Thoracic aorta (tissue), 2 donors: ENCODE measurements at regions not wholly inside any gene's neighbourhood (a gene's known extent, or its start where the extent isn't known, plus 50 kb on each side); places are given as distances from the start of the nearest gene placed in this dataset.

Experiments
- ATAC-seq: fragments of 150-250 bp; one replicate; pipeline ENCODE4 v1.8.0; 2017; ENCODE audit warnings: low read depth; ENCODE audit not compliant: insufficient number of reproducible peaks, low FRiP score
- DNase-seq: peaks from one replicate; pipeline ENCODE4 v3.0.0-alpha.2; 2020; ENCODE audit warnings: low spot score
- H3K27ac ChIP-seq, 2 donors: fragments of 200-600 bp; sonication (generic); 1 replicate in 1 of 2; 2 replicates in 1 of 2; pipeline ENCODE4 v1.5.1; 2016; ENCODE audit warnings: mild to moderate bottlenecking in 2 of 2, moderate library complexity in 2 of 2
- H3K27me3 ChIP-seq: fragments of 200-600 bp; sonication (generic); replicated peaks from 2 replicates; pipeline ENCODE4 v1.6.0; 2016; ENCODE audit warnings: mild to moderate bottlenecking; ENCODE audit not compliant: insufficient read depth
- H3K36me3 ChIP-seq: fragments of 200-600 bp; sonication (generic); one replicate; pipeline ENCODE4 v1.5.1; 2016
- H3K4me1 ChIP-seq, 2 donors: fragments of 200-600 bp; sonication (generic); 1 replicate in 1 of 2; 2 replicates in 1 of 2; pipeline versions ENCODE4 v1.5.1 to v1.6.0; 2016; ENCODE audit warnings: low read depth in 2 of 2, mild to moderate bottlenecking in 1 of 2; ENCODE audit not compliant: control insufficient read depth in 1 of 2
- H3K4me3 ChIP-seq: fragments of 200-600 bp; sonication (generic); 2 replicates; pipeline ENCODE4 v1.5.1; 2016; ENCODE audit warnings: mild to moderate bottlenecking
- H3K9me3 ChIP-seq: fragments of 200-600 bp; sonication (generic); 2 replicates; pipeline ENCODE4 v1.5.1; 2016
- TF ChIP-seq, protein P1 (sequence below): fragments of 200-600 bp; sonication (generic); IDR thresholded peaks from one replicate; pipeline ENCODE4 v1.5.1; 2019; ENCODE audit warnings: antibody characterized with exemption

DNA sequence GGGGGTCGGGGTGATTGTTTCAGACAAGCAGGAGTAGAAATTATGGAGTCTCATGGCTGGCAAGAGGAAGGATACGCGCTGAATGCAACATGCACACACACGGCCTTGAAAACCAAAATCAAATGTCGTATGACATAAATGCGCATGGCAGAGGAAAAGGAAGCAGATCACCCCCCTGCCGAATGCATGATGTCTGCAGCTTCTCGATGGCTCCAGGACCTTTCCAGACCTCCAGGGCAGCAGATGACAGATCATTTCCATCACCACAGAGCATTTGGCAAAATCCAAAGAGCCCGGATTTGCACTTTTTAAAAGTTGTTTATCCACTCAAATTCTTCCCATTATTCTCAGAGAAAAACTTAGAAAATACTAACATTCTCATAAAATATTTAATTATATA lies 211.7 kb downstream of the NHLRC3 start:
- H3K36me3 ChIP-seq: no peaks in the 10 kb centered on the region
- no peak for ATAC-seq
- H3K4me1 ChIP-seq: no peaks in the 10 kb centered on the region
- H3K4me3 ChIP-seq: no peak overlapping the region
- H3K27ac ChIP-seq: no peak overlapping the region
- DNase-seq: no peak
- no peaks in the 10 kb centered on the region for H3K9me3 ChIP-seq
- TF ChIP-seq, protein P1, sequence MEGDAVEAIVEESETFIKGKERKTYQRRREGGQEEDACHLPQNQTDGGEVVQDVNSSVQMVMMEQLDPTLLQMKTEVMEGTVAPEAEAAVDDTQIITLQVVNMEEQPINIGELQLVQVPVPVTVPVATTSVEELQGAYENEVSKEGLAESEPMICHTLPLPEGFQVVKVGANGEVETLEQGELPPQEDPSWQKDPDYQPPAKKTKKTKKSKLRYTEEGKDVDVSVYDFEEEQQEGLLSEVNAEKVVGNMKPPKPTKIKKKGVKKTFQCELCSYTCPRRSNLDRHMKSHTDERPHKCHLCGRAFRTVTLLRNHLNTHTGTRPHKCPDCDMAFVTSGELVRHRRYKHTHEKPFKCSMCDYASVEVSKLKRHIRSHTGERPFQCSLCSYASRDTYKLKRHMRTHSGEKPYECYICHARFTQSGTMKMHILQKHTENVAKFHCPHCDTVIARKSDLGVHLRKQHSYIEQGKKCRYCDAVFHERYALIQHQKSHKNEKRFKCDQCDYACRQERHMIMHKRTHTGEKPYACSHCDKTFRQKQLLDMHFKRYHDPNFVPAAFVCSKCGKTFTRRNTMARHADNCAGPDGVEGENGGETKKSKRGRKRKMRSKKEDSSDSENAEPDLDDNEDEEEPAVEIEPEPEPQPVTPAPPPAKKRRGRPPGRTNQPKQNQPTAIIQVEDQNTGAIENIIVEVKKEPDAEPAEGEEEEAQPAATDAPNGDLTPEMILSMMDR: no peak
- no peaks in the 10 kb centered on the region for H3K27me3 ChIP-seq

DNA sequence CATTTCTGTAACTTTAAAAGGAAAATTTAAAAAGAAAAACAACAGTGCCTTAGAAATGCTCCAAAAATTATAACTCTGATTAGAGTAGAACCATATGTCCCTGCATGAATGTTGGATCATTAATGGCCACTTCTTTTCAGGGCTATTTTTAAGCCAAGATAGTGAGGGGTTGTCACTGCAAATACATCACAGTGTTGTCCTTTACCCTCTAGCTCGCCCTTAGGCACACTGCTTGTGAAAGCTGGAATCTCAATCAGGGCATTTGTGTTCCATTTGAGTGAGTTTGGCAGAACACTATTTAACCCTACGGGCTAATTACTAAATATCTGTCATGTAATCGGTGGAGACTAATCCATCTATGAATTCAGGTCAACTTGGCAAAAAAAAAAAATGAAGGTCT lies 212.2 kb downstream of the NHLRC3 start:
- Histone ChIP-seq H3K27me3 (no peaks in the 10 kb centered on the region), H3K4me3 (no peak overlapping the region), H3K4me1 (no peaks in the 10 kb centered on the region), H3K27ac (no peak overlapping the region), H3K9me3 (no peaks in the 10 kb centered on the region), H3K36me3 (no peaks in the 10 kb centered on the region)
- TF ChIP-seq, protein P1: no peak
- no peak for DNase-seq
- no peak for ATAC-seq

DNA sequence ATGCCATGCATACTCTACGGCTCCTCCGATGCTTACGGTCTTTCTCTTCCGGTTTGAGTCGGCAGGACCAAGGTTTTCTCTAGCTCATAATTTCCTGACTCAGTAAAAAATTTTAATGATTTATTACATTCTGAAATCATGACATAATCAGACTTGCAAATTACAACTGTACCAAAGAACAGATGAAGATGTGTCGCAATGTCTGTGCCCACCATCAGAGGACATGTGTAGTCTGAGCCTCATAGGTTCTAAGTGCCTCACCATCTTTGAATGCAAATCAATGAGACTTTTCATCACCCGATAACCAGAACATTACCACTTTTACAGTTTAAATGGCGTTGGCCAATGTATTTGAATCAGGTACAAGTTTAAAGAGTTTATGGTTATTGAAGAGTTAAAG lies 213.1 kb downstream of the NHLRC3 start:
- Histone ChIP-seq H3K4me3 (no peak overlapping the region), H3K27me3 (no peaks in the 10 kb centered on the region), H3K36me3 (no peaks in the 10 kb centered on the region), H3K9me3 (no peaks in the 10 kb centered on the region), H3K27ac (no peak overlapping the region), H3K4me1 (no peaks in the 10 kb centered on the region)
- TF ChIP-seq, protein P1: no peak
- ATAC-seq (no peak), DNase-seq (no peak)

DNA sequence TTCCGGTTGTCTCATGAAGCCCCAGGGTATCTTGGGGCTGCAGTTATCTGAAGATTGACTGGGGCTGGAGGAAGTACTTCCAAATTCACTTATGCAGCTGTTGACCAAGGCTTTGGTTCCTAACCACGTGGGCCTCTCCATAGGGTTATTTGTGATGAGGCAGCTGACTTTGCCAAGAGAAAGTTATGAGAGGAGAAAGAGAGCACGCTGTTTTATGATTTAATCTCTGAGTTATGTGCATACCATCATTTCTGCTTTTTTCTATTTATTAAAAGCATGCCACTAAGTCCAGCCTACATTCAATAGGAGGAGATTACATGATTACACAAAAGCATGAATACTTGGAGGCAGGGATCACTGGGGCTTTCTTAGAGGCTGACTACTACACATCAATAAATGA lies 215.5 kb downstream of the NHLRC3 start:
- Histone ChIP-seq H3K36me3 (no peaks in the 10 kb centered on the region), H3K27ac (no peak overlapping the region), H3K9me3 (no peaks in the 10 kb centered on the region), H3K4me1 (peaks cover 0 to 8% of the 10 kb centered on the region in 2 donors), H3K27me3 (no peaks in the 10 kb centered on the region), H3K4me3 (no peak overlapping the region)
- no peak for ATAC-seq
- no peak for DNase-seq
- TF ChIP-seq, protein P1: no peak

DNA sequence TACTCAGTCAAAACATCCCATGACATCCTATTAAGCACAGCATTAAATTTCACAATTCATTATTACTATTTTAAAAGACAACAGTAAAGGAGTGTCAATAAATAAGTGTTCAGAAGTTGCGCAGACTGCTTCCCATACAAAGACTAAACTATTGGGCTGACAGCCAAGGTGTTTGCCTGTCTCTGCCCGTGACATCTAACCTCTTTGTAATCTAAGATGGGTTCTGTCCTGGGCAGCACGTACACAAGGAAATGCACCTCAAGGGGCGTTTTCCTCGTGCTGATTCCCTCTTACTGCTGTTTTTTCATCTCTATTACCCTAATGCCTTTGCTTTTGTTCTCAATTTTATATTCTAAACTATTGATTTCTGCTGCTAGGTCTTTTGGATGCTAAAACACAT lies 216.3 kb downstream of the NHLRC3 start:
- TF ChIP-seq, protein P1: no peak
- no peak overlapping the region for H3K4me3 ChIP-seq
- H3K27me3 ChIP-seq: no peaks in the 10 kb centered on the region
- H3K9me3 ChIP-seq: no peaks in the 10 kb centered on the region
- H3K27ac ChIP-seq: no peak overlapping the region
- DNase-seq (no peak), ATAC-seq (no peak)
- no peaks in the 10 kb centered on the region for H3K36me3 ChIP-seq
- H3K4me1 ChIP-seq: peaks cover 0 to 8% of the 10 kb centered on the region in 2 donors
